Limb (tissue), 2 donors: ENCODE measurements at regions not wholly inside any gene's neighbourhood (a gene's known extent, or its start where the extent isn't known, plus 50 kb on each side); places are given as distances from the start of the nearest gene placed in this dataset.

Source experiments
- DNase-seq, 2 donors: peaks; one replicate each; pipeline ENCODE4 v3.0.0-alpha.2; 2016; ENCODE audit errors: extremely low spot score in 2 of 2

DNA sequence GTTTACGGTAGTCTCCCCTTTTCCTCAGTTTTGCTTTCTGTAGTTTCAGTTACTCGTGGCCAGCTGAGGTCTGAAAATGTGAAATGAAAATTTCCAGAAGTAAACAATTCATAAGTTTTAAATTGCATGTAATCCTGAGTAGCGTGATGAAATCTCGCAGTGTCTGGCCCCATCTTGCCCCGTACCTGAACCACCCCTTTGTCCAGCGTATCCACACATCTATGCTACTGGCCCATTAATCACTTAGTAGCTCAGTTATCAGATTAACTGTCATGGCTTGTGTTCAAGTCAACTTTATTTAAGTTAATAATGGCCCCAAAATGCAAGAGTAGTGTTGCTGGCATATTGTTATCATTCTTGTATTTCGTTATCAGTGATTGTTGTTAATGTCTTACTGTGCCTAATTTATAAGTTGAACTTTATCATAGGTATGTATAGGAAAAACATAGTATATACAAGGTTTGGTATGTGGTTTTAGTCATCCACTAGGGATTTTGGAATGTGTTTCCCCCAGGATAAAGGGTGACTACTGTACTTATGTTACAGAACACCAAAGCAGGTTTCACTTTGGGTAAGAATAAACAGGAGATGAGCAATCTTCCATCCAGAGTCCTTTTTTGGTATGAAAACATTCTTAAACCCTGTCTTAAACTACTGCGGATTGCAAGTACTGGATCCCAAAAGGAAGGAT is 118.4 kb upstream of the KCNN2 start:
- DNase-seq = no peak

DNA sequence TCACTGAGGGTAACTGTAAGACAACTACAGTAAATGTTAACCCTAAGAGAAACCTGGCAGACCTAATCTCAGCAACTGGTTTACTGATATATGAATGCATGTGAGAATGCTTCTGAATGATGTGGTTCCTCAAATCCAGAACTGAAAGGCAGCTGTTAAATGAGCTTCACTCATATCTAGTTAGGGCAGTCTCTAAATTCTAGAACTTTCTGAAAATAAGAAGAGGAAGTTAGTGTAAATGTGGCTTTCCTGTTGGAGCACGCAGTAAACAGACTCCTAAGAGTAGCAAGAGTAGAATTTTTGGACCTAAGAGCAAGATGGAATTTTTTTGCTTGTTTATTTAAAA is 117.9 kb upstream of the KCNN2 start:
- no peak for DNase-seq

DNA sequence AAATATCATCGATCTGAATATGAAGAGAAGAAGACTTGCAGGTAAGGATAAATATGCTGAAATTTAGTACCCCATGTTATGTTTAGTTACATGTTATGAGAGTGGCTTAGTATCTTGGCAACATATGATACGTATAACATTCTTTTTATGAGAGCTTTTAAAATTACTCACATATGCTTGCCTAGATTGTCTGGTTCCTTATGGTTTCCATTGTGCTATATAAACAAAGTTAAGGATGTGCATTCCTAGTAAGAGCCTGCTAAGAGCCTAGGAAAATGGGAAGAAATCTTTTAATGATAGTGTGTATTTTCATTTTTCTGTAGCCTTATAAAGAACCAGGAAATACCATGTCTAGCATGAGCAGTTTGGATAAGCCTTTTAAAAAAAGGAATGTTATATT is 112.0 kb upstream of the KCNN2 start:
- peak in 1 of 2 donors; percentile 47 for DNase-seq

DNA sequence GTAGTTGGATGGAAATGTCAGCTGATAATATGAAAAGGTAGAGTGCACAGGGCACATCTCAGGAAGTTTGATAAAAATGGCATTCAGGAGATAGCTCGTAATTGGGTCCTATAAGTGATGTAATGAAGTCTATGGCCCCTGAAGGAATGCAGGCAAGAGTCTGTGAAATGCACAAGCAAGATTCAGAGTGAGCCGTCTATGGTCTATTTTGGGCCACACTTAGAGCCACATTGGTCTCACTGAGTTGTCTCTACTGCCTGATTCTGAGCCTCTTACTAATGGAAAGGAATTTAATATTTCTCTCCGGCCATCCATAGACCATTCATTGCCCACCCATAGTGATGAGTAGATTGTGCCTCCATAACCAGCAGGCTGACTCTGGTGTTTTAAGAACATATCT is 111.3 kb upstream of the KCNN2 start:
- DNase-seq = no peak

DNA sequence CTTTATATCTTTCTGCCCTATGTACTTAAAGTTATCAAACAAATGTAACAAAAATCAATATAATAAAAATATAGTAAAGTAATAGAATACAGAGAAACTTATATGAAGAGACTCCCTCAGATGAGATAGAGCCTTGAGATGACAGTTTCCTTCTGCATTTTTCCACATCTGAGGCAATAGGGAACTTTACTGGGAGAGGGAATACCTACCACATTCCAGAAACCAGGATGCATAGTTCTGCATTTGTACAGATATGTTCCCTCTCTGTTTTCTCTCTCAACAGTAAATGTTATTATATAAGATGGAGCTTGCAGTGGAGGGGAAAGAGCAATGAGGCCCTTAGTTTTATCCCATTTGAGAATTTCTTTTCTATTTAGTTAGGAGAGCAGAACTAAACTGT is 109.6 kb upstream of the KCNN2 start:
- no peak for DNase-seq

DNA sequence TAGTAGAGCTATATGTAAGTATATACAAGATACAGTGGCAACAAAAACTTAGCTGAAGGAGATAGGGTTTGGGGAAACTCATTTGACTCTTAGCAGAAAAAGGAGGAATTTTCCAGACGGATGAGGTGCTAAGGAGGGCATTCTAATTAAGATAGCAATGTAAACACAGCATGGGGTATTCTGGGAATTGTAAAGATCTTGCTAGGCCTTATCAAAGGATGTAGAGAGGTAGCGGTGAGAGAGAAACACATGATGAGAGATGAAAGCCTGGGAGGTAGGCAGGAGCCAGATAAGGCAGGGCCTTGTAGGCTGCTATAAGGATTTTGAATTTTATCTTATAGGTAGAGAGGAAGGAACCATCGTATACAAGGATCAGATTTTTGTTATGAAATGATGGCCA is 106.6 kb upstream of the KCNN2 start:
- no peak for DNase-seq

DNA sequence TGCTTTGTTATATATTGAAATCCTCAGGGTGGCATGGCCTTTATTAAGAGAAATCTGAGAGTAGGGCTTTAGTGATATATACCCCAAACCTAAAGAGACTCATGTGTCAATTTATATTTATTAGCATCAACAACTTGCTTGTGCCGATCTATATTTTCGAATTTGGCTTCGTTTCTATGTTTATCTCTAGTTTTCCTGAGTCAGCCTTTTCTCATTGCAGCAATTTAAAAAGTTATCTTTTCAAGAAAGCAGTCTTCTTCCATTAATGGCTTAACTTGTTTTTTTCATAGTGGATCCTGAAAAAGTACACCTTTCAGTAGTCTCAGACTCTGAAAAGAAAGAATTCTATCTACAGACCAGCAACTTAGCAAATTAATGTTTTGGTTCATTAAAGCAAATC is 99.9 kb upstream of the KCNN2 start:
- no peak for DNase-seq

DNA sequence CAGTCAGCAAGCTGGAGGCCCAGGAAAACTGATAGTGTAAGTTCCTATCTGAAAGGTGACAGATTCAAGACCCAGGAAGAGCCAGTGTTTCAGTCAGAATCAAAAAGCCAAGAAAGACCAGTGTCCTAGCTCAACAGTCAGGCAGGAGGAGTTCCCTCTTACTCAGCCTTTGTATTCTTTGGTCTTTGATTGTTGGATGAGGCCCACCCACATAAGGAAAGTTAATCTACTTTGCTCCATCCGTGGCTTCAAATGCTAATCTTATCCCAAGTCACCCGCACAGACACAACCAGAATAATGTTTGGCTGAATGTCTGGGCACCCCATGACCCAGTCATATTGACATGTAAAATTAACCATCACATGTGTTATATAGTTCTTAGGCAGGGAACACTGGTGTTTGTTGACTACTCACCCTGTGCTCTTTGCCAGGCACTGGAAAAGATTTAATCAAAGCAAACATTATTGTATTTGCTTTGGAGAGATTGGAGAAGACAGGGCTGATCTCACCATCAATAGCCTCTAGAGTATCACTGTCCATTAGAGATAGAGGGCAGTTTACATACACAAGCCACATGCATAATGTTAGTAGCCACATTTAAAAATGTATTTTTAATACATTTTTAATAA is 96.3 kb upstream of the KCNN2 start:
- no peak for DNase-seq

DNA sequence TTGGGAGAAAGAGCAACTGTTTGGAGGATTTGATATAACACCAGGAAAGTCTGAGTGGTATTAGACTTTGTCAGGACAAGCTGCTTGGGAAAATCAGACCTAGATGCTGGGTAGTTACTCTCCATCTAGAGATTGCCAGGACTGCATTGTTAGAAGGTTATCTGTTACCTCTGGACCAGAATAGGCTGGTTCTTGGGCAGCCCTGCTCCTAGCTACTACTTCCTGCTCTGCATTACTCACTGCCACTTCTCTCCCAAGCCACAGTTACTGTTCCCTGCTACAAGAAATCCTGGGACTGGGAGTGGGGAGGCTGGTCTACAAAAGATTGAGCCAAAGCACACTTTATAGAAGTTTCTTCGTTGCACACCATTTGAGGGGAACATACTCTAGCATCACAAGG is 95.5 kb upstream of the KCNN2 start:
- no peak for DNase-seq

DNA sequence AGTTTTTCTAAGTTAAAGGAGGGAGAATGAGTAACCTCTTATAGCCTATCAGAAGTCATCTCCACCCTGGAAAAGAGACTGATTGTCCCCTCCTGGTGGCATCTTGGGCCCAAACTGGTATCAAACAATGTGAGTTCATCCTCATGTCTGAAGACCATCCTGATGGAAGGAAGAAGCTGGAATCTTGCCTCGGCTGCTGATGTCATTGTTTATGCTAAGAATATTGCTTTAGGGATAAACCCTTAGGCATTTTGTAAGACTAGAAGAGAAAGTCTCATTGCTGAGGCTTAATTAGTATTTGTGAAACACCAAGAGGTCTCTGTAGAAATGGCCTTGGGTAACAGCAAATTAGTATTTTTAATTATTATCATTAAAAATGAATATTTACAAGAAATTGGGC is 65.7 kb upstream of the KCNN2 start:
- no peak for DNase-seq

DNA sequence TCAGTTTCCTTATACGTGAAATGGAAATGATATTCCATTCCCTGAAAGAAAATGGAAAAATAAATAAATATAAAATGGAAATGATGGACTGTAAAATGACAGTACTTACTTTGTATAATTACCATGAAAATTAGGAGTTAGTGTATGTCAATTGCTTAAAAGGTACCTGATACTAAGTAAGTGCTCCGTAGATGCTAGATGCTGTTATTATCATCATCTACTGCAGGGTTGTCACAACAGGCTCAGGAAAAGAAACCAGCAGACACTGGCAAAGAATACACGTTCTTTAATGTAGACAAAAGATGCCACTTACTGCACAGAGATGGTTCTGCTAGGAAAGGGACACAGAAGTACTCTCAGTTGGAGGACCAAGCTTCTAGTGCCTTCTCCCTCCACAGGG is 64.0 kb upstream of the KCNN2 start:
- no peak for DNase-seq

DNA sequence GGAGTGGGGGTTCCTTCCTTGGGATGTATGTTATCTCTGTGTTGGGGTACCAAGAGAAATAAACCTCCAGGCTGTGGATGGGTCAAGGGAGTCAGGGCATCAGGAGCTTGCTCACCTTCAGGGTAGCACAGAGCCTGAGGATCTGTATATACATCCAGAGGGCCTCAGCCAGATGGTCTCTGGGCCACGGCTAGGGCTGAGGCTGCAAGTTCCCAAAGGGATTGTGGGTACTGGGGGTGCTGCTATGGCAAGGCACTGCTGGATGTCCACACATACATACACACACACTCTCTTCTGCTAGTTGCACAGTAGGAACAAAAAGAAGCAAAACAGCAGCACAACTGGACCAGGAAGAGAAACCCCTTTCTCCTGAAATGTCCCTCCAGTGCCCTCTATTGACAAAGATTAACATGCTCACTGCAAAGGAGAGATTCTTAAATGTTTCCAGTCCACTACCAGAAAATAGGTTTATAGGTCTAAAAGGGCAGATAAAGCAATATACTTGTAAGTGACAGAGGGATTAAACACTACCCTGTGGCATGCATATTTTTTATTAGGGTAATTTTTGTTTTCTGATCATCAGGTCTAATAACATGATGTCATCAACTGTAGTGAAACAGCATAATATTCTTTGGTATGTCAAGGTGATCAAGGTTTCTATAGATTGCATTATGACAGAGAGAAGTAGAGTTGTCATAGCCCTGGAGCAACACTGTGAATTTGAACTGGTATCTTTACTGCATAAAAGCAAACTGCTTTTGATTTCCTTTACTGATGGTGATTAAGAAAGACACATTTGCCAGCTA is 56.3 kb upstream of the KCNN2 start:
- DNase-seq = peak; percentile 27 to 34

DNA sequence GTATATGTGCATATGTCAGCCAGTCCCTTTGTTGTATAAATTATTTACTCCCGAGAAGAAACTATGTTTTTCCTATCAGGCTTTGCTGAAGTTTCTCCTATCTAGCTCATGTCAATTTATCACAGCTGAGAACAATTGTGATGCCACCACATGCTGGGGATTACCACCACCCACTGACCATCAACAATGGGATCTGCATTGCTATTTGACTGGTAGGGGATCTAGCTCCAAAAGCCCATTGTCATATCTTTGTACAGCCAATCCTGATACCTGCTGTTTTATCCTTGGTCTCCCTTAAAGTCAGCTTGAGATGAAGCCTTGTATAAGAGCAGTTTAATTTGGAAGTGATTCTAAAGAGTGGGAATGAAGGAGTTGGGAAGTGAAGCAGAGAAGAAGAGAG is 53.9 kb upstream of the KCNN2 start:
- DNase-seq = no peak

DNA sequence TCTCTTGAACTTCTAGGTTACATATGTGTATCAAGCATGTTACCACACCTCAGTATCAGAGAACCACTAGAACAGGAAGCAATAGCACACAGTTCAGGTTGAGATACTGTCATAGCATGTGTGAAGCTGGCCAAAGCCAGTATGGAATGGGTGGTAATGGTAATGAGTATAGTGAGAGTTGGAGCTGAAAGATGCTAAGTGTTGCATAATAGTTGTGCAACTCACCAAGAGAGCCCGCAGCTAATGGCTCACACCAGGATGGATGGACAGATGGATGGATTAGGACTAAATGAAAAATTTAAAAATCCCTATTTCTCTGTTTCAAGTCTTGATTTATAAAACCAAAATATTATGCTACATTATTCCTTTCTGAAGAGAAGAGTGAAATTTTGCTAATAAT is 53.4 kb upstream of the KCNN2 start:
- no peak for DNase-seq

DNA sequence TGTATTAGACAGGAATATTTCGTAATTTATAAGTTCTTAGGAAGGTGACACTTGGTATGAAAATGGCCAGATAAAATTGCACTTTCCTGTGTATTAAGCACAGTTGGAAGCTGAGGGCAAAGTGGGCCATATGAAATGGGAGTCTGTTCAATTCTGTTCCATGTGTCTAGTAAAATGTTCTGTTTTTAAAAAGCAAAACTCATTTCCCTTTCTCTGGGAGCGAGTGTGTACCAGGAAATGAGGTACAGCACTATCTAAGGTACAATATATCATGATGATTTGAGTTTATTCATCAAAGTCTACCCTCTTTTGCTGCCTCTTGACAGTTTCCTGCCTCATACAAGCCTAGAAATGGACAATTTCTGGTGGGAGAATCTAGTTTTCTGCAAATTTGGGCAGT is 51.2 kb upstream of the KCNN2 start:
- no peak for DNase-seq

DNA sequence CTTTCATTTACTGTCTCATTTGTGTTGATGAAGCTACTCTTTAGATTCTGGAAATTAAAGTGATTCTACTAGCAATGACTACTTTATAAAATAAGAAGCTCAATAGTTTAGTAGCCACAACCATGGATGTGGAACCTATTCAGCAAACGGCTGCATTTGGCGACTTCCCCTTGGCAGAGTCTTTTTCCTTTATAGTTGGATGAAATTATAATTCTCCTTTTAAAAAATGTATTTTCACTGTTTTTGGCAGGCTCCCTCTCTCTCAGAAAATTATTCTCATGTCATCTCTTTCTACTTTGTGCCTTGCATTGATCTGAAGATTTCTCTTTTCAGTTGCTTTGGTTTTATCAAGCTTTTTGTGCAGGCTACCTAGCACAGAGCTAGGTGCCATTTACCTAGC is 50.6 kb upstream of the KCNN2 start:
- DNase-seq = no peak

DNA sequence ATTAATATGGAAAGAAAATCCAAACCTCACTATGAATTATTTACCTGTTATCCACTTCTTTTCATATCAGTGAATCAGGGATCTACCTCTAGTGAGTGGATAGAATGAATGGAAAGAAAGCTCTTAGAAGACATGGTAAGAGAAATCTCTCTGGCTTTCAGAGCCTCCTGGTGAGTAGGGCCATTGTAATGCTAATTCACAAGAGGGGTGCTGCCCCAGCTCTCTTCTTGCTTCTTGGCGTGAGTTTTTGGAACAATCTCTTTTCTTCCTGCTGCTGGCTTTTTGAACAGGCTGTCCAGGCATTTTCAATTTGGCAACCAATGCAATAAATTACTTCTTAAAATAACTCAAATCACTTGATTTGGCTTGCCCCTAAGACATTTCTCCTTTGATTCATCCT is 49.9 kb upstream of the KCNN2 start:
- DNase-seq = no peak
